MM.1S (cell line): ENCODE measurements at regions not wholly inside any gene's neighbourhood (a gene's known extent, or its start where the extent isn't known, plus 50 kb on each side); places are given as distances from the start of the nearest gene placed in this dataset.

Experiments
- CTCF ChIP-seq: fragments of 300-600 bp; sonication (generic); IDR thresholded peaks from 2 replicates; pipeline ENCODE4 v1.5.1; 2016; ENCODE audit warnings: antibody characterized with exemption, low read length, mixed read lengths
- EZH2phosphoT487 ChIP-seq: fragments of 300-600 bp; sonication (generic); IDR thresholded peaks from 2 replicates; pipeline ENCODE4 v1.6.1; 2018; ENCODE audit warnings: antibody characterized with exemption, low read length

- TF ChIP-seq CTCF = no peak
- TF ChIP-seq EZH2phosphoT487 = no peak
Measured at GRCh38 chr17:27400991-27401390, 55.3 kb upstream of the KSR1 start.
